C4-2B (cell line): ENCODE measurements at regions not wholly inside any gene's neighbourhood (a gene's known extent, or its start where the extent isn't known, plus 50 kb on each side); places are given as distances from the start of the nearest gene placed in this dataset.
"Not testable (repeated sequence)": the region's sequence is repeated elsewhere in the genome, so short reads cannot be mapped to it uniquely, and the experiment has no call there.

Experiments
- H3K27ac ChIP-seq: fragments of 450-650 bp; 2 replicates; pipeline ENCODE4 v1.5.1; 2017
- CTCF ChIP-seq: fragments of 450-650 bp; conservative IDR thresholded peaks from 2 replicates; pipeline ENCODE4 v1.5.1; 2017; ENCODE audit warnings: mild to moderate bottlenecking
- ZFX ChIP-seq: fragments of 450-650 bp; IDR thresholded peaks from 2 replicates; pipeline ENCODE4 v1.6.1; 2017

- H3K27ac ChIP-seq, result no peak overlapping the region
- TF ChIP-seq ZFX, result no peak
- TF ChIP-seq CTCF, result no peak
Observed at GRCh38 chr3:161602475-161602874, 105.9 kb downstream of the OTOL1 start.

GRCh38 chr3:161602918-161603317 lies 106.3 kb downstream of the OTOL1 start:
- no peak for TF ChIP-seq ZFX
- TF ChIP-seq CTCF, result no peak
- no peak overlapping the region for H3K27ac ChIP-seq

- H3K27ac ChIP-seq, result no peak overlapping the region
- no peak for TF ChIP-seq CTCF
- no peak for TF ChIP-seq ZFX
Observed at GRCh38 chr3:161607056-161607455, 110.4 kb downstream of the OTOL1 start.

- H3K27ac ChIP-seq, result no peak overlapping the region
- no peak for TF ChIP-seq ZFX
- TF ChIP-seq CTCF, result no peak
Observed at GRCh38 chr3:161619351-161619750, 122.7 kb downstream of the OTOL1 start.

GRCh38 chr3:161630794-161631193 lies 134.2 kb downstream of the OTOL1 start:
- no peak for TF ChIP-seq ZFX
- TF ChIP-seq CTCF, result no peak

GRCh38 chr3:161631536-161631935 lies 134.9 kb downstream of the OTOL1 start:
- TF ChIP-seq CTCF (no peak), ZFX (no peak)
- H3K27ac ChIP-seq, result no peak overlapping the region

More at GRCh38 chr3:161630794-161631193, 134.2 kb downstream of the OTOL1 start:
- no peak overlapping the region for H3K27ac ChIP-seq

GRCh38 chr3:161637559-161637958 lies 141.0 kb downstream of the OTOL1 start:
- TF ChIP-seq CTCF (no peak), ZFX (no peak)
- H3K27ac ChIP-seq, result no peak overlapping the region

- not testable (repeated sequence) for H3K27ac ChIP-seq
Observed at GRCh38 chr3:161639095-161639494, 142.5 kb downstream of the OTOL1 start.
